MCF 10A (cell line): ENCODE measurements at regions not wholly inside any gene's neighbourhood (a gene's known extent, or its start where the extent isn't known, plus 50 kb on each side); places are given as distances from the start of the nearest gene placed in this dataset.

Experiments used
- BruUV-seq: library from RNA; stranded (reverse); fragments of 400-500 nt; replicated peaks from 2 replicates; lab custom pipeline; 2021; lab: Mats Ljungman, UMichigan
- CTCF ChIA-PET: fragments of 300-600 bp; sonication (Branson Sonifier 250); formaldehyde crosslinking; extraction: SDS; loops from one replicate; lab custom pipeline; 2021; ENCODE audit warnings: antibody characterized with exemption, inconsistent platforms; lab: Yijun Ruan, JAX
- POLR2A ChIA-PET: fragments of 300-600, 350-650 bp; sonication (Branson Sonifier 250); formaldehyde crosslinking; extraction: SDS; loops from one replicate; lab custom pipeline; 2020; ENCODE audit warnings: antibody characterized with exemption, inconsistent platforms; lab: Yijun Ruan, JAX
- DNase-seq: peaks from one replicate; pipeline ENCODE4 v3.0.0-alpha.2; 2018; ENCODE audit not compliant: unreplicated experiment
- H3K27ac Mint-ChIP-seq: one replicate; pipeline ENCODE4 v1.8.0; 2022; ENCODE audit warnings: mild to moderate bottlenecking, low read depth, mixed read lengths; ENCODE audit not compliant: unreplicated experiment
- H3K27me3 Mint-ChIP-seq: one replicate; pipeline ENCODE4 v1.8.0; 2022; ENCODE audit warnings: mixed read lengths; ENCODE audit not compliant: insufficient read depth, unreplicated experiment
- H3K36me3 Mint-ChIP-seq: one replicate; pipeline ENCODE4 v1.8.0; 2022; ENCODE audit warnings: mild to moderate bottlenecking, moderate library complexity, mixed read lengths; ENCODE audit not compliant: insufficient read depth, unreplicated experiment
- H3K4me1 Mint-ChIP-seq: one replicate; pipeline ENCODE4 v1.8.0; 2022; ENCODE audit warnings: mixed read lengths; ENCODE audit not compliant: insufficient read depth, unreplicated experiment
- H3K4me3 Mint-ChIP-seq: one replicate; pipeline ENCODE4 v1.8.0; 2022; ENCODE audit warnings: mild to moderate bottlenecking, moderate library complexity, mixed read lengths; ENCODE audit not compliant: unreplicated experiment
- H3K9me3 Mint-ChIP-seq: one replicate; pipeline ENCODE4 v1.8.0; 2022; ENCODE audit warnings: mixed read lengths; ENCODE audit not compliant: unreplicated experiment
- CTCF ChIP-seq: fragments of 200-600 bp; IDR thresholded peaks from one replicate; pipeline ENCODE4 v1.8.0; 2022; ENCODE audit warnings: antibody characterized with exemption, mild to moderate bottlenecking; ENCODE audit not compliant: unreplicated experiment
- intact Hi-C: fragments of 100-400 bp; cut with micrococcal nuclease; formaldehyde crosslinking; loops from 2 replicates; pipeline ENCODE4 v1.14.1; 2022

- H3K27ac Mint-ChIP-seq, result no peak overlapping the region
These were observed 1305.3 kb downstream of the SLITRK5 start for GRCh38 chr13:88976466-88976865.

GRCh38 chr13:88978607-88979006 is 1307.4 kb downstream of the SLITRK5 start:
- H3K27ac Mint-ChIP-seq, result no peak overlapping the region
- H3K36me3 Mint-ChIP-seq, result no peaks in the 10 kb centered on the region
- ChIA-PET POLR2A (no interaction called here), CTCF (interaction anchor here (0.5 to 2.1 kb wide), 2 partner anchors 499 to 717 kb away, joined by 3 to 8 read pairs; no protein-coding TSS in a partner anchor)
- H3K4me3 Mint-ChIP-seq, result no peak overlapping the region
- intact Hi-C loops, result loop anchor here (2.0 to 10.0 kb wide), 2 partner anchors 716 to 1298 kb away; no protein-coding TSS in a partner anchor
- no TSS peak for BruUV-seq
- no peaks in the 10 kb centered on the region for H3K4me1 Mint-ChIP-seq
- no peaks in the 10 kb centered on the region for H3K27me3 Mint-ChIP-seq
- no peak for DNase-seq
- no peaks in the 10 kb centered on the region for H3K9me3 Mint-ChIP-seq
- no peak for TF ChIP-seq CTCF

More at GRCh38 chr13:88976466-88976865, 1305.3 kb downstream of the SLITRK5 start:
- ChIA-PET POLR2A (no interaction called here), CTCF (no interaction called here)
- no peak for DNase-seq
- intact Hi-C loops, result loop anchor here (10.0 kb wide), 1 partner anchor 718 kb away; no protein-coding TSS in a partner anchor
- Mint-ChIP-seq H3K4me1 (no peaks in the 10 kb centered on the region), H3K36me3 (no peaks in the 10 kb centered on the region), H3K27me3 (no peaks in the 10 kb centered on the region), H3K9me3 (no peaks in the 10 kb centered on the region), H3K4me3 (no peak overlapping the region)
- TF ChIP-seq CTCF, result no peak
- no TSS peak for BruUV-seq

GRCh38 chr13:88979465-88980175 is 1308.4 kb downstream of the SLITRK5 start:
- Mint-ChIP-seq H3K4me1 (no peaks in the 10 kb centered on the region), H3K36me3 (no peaks in the 10 kb centered on the region), H3K27me3 (no peaks in the 10 kb centered on the region), H3K27ac (no peak overlapping the region), H3K4me3 (no peak overlapping the region), H3K9me3 (no peaks in the 10 kb centered on the region)
- CTCF ChIA-PET, result interaction anchor here (0.6 to 2.1 kb wide), 5 partner anchors 716 to 989 kb away, joined by 3 to 8 read pairs (median 3); no protein-coding TSS in a partner anchor
- BruUV-seq, result no TSS peak
- peak; percentile 29 for DNase-seq
- POLR2A ChIA-PET, result no interaction called here
- peak; percentile 23 for TF ChIP-seq CTCF
- intact Hi-C loops, result loop anchor here (2.0 to 10.0 kb wide), 2 partner anchors 715 to 1299 kb away; no protein-coding TSS in a partner anchor

GRCh38 chr13:89003656-89004055 is 1332.5 kb downstream of the SLITRK5 start:
- Mint-ChIP-seq H3K9me3 (no peaks in the 10 kb centered on the region), H3K27me3 (no peaks in the 10 kb centered on the region), H3K27ac (no peak overlapping the region), H3K4me1 (no peaks in the 10 kb centered on the region), H3K36me3 (no peaks in the 10 kb centered on the region), H3K4me3 (no peak overlapping the region)
- ChIA-PET POLR2A (no interaction called here), CTCF (no interaction called here)
- TF ChIP-seq CTCF, result no peak
- no TSS peak for BruUV-seq
- intact Hi-C loops, result no loop called here
- no peak for DNase-seq
